Body of pancreas (tissue), 4 donors: ENCODE measurements at regions not wholly inside any gene's neighbourhood (a gene's known extent, or its start where the extent isn't known, plus 50 kb on each side); places are given as distances from the start of the nearest gene placed in this dataset.

ENCODE experiments used
- ATAC-seq: fragments of 150-250 bp; one replicate; pipeline ENCODE4 v1.9.1; 2016
- DNase-seq, 4 donors: peaks; one replicate each; pipeline ENCODE4 v3.0.0-alpha.2; 2019
- H3K27ac ChIP-seq, 4 donors: fragments of 200-600 bp; sonication (generic); 1 replicate in 3 of 4; 2 replicates in 1 of 4; pipeline versions ENCODE4 v1.5.1 to v1.6.1; 2016 to 2019; ENCODE audit warnings: mild to moderate bottlenecking in 1 of 4, mixed read lengths in 1 of 4, moderate library complexity in 1 of 4
- H3K27me3 ChIP-seq, 2 donors: fragments of 200-600 bp; sonication (generic); one replicate each; pipeline ENCODE4 v1.6.0; 2016; ENCODE audit warnings: mild to moderate bottlenecking in 1 of 2
- H3K36me3 ChIP-seq, 2 donors: fragments of 200-600 bp; sonication (generic); replicated peaks in 1 of 2; 2 replicates each; pipeline ENCODE4 v1.5.1; 2016; ENCODE audit warnings: low read depth in 2 of 2; ENCODE audit not compliant: insufficient read depth in 1 of 2
- H3K4me1 ChIP-seq: fragments of 200-600 bp; sonication (generic); one replicate; pipeline ENCODE4 v1.6.0; 2016
- H3K4me3 ChIP-seq, 2 donors: fragments of 200-600 bp; sonication (generic); 1 replicate in 1 of 2; 2 replicates in 1 of 2; pipeline ENCODE4 v1.5.1; 2016 to 2019
- H3K9me3 ChIP-seq, 3 donors: fragments of 200-600 bp; sonication (generic); 1 replicate in 2 of 3; 2 replicates in 1 of 3; pipeline ENCODE4 v1.5.1; 2016
- POLR2A ChIP-seq, 3 donors: fragments of 450-650 bp; IDR thresholded peaks; one replicate each; pipeline ENCODE4 v1.6.1; 2016; ENCODE audit warnings: antibody characterized with exemption in 3 of 3, mild to moderate bottlenecking in 2 of 3
- WGBS, 2 donors: methylation state at CpG; one replicate each; pipeline ENCODE4 v1.1.5; 2017; 5-methylcytosine and 5-hydroxymethylcytosine counted together
- intact Hi-C: fragments of 100-400 bp; cut with DNase I; formaldehyde crosslinking; loops from one replicate; pipeline ENCODE4 v1.15.1; 2023
- TF ChIP-seq, protein P1 (sequence below), 7 experiments: fragments of 450-650 bp in 4 of 7; fragments of 200-600 bp in 3 of 7; sonication (generic) in 3 of 7; IDR thresholded peaks; one replicate each; pipeline ENCODE4 v1.5.1; 2016 to 2019; ENCODE audit warnings: antibody characterized with exemption in 7 of 7

DNA sequence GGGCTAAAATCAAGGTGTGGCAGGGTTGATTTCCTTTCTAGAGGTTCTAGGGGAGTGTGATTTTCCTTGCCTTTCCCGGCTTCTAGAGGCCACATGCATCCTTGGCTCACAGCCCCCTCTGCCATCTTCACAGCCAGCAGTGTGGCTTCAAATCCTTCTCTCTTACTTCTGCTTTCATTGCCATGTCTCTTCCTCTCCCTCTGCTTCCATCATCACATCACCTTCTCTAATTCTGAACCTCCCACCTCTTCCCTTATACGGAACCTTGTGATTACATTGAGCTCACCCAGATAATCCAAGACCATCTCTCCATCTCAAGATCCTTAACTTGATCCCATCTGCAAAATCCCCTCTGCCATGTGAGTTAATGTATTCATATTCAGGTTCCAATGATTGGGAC lies 56.2 kb upstream of the RMDN2 start:
- Histone ChIP-seq H3K27ac (no peak overlapping the region), H3K27me3 (no peaks in the 10 kb centered on the region), H3K4me3 (no peak overlapping the region), H3K36me3 (no peaks in the 10 kb centered on the region), H3K4me1 (peaks cover 15% of the 10 kb centered on the region), H3K9me3 (no peaks in the 10 kb centered on the region)
- WGBS, 2 donors, result 41 to 44% methylated on average over 2 of the region's 2 CpGs
- DNase-seq (no peak), ATAC-seq (no peak)
- TF ChIP-seq POLR2A (IDR thresholded peaks at IDR 0.05), result no peak
- TF ChIP-seq, protein P1, sequence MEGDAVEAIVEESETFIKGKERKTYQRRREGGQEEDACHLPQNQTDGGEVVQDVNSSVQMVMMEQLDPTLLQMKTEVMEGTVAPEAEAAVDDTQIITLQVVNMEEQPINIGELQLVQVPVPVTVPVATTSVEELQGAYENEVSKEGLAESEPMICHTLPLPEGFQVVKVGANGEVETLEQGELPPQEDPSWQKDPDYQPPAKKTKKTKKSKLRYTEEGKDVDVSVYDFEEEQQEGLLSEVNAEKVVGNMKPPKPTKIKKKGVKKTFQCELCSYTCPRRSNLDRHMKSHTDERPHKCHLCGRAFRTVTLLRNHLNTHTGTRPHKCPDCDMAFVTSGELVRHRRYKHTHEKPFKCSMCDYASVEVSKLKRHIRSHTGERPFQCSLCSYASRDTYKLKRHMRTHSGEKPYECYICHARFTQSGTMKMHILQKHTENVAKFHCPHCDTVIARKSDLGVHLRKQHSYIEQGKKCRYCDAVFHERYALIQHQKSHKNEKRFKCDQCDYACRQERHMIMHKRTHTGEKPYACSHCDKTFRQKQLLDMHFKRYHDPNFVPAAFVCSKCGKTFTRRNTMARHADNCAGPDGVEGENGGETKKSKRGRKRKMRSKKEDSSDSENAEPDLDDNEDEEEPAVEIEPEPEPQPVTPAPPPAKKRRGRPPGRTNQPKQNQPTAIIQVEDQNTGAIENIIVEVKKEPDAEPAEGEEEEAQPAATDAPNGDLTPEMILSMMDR (IDR thresholded peaks at IDR 0.05), result no peak
- intact Hi-C loops, result no loop called here

DNA sequence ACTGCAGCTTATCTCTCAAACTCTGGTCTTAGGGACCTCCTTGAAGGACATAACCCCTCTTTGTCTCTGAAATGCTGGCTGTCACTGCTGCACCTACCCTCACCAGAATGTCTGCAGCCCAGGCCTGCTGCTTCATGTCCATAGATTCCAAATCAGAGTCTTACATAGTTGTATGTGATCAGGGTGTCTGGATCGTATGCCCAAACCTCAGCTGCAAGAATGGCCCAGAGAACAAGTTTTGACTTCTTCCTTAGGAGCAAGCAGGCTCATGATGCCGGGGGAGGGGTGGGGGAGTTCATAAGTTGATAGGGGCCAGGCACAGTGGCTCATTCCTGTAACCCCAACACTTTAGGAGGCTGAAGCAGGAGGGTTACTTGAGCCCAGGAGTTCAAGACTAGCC lies 55.8 kb upstream of the RMDN2 start:
- no peak overlapping the region for H3K27ac ChIP-seq
- 73 to 89% methylated on average over 2 of the region's 2 CpGs for WGBS, 2 donors

DNA sequence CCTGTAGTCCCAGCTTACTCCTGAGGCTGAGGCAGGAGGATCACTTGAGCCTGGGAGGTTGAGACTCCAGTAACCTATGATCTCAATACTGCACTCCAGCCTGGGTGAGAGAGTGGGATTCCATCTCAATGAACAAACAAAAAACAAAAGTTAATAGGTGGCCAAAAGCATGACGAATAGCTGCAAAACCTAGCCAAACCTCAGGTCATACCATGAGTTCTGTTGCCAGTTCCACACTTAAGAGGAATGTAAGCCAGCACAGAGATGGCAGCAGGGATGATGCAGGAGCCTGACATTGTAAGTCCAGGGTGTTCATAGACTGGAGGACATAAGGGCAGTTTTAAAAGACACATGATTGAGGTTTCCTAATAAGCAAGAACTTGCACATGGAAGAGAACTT lies 55.3 kb upstream of the RMDN2 start:
- Histone ChIP-seq H3K4me1 (peaks cover 15% of the 10 kb centered on the region), H3K9me3 (no peaks in the 10 kb centered on the region), H3K27ac (no peak overlapping the region), H3K4me3 (no peak overlapping the region), H3K27me3 (no peaks in the 10 kb centered on the region), H3K36me3 (no peaks in the 10 kb centered on the region)
- TF ChIP-seq, protein P1 (IDR thresholded peaks at IDR 0.05), result no peak
- TF ChIP-seq POLR2A (IDR thresholded peaks at IDR 0.05), result no peak
- 36 to 50% methylated on average over 1 of the region's 1 CpG for WGBS, 2 donors
- ATAC-seq (peak; percentile 21), DNase-seq (no peak)
- intact Hi-C loops, result no loop called here

More for the DNA sequence above, 55.8 kb upstream of the RMDN2 start:
- Histone ChIP-seq H3K4me1 (peaks cover 15% of the 10 kb centered on the region), H3K27me3 (no peaks in the 10 kb centered on the region), H3K4me3 (no peak overlapping the region), H3K36me3 (no peaks in the 10 kb centered on the region), H3K9me3 (no peaks in the 10 kb centered on the region)
- TF ChIP-seq, protein P1 (IDR thresholded peaks at IDR 0.05), result no peak
- TF ChIP-seq POLR2A (IDR thresholded peaks at IDR 0.05), result no peak
- intact Hi-C loops, result no loop called here
- ATAC-seq, result no peak
- no peak for DNase-seq

DNA sequence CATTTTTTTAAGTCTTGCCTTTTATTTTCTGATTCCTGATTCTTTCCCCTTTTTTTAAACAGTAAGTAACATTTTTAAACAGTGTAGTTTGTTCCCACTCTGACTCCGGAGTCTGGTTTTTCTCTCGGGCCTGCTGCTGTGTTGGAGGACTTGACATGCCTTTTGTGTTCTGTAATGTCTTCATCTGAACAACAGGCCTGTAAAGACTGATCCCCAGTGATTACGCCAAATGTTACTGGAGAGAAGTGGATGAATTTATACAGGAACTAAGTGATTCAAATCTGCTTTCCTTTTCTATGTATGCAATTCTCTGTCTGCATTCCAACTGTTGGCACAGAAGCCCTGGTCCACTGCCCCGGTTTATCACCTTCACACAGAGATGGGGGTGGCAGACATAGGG lies 54.3 kb upstream of the RMDN2 start:
- peaks cover 14% of the 10 kb centered on the region for H3K4me1 ChIP-seq
- DNase-seq, result no peak
- intact Hi-C loops, result no loop called here
- H3K4me3 ChIP-seq, result no peak overlapping the region
- H3K36me3 ChIP-seq, result no peaks in the 10 kb centered on the region
- H3K9me3 ChIP-seq, result no peaks in the 10 kb centered on the region
- H3K27ac ChIP-seq, result no peak overlapping the region
- TF ChIP-seq, protein P1 (IDR thresholded peaks at IDR 0.05), result no peak
- TF ChIP-seq POLR2A (IDR thresholded peaks at IDR 0.05), result no peak
- no peak for ATAC-seq
- WGBS, 2 donors, result 83 to 85% methylated on average over 4 of the region's 4 CpGs
- no peaks in the 10 kb centered on the region for H3K27me3 ChIP-seq

DNA sequence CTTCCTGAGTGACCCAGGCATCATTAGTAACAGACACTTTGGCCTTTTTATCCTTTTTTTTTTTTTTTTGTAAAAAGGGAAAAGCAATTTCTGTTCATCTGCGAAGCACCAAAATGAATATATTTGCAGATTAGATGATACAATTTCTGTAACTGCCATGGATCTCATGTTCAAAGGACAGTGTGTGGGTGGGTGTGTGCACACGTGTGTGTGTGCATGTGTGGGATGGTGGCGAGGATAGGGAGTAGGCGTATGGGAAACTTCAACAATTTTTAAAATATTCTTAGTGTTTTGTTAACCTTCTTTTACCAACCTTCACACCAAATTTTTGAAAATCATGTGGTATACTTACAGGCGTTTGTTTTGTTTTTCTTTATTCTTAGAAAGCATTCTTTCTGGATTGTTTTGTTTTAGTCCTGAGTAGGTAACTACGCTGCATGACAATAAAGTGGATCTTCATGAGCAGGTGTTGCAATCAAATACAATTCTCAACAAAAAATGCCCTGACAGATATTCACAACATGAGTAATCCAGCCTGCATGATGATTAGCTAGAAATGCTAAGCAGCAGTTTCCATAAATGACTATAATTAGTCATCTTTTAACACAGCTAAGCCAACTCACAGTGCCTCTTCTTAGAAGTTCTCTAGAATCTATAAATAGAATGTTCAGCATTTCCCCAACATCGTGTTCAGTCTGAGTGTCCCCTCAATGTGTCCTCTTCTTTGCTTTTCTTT lies 53.5 kb upstream of the RMDN2 start:
- no peak for ATAC-seq
- Histone ChIP-seq H3K36me3 (no peaks in the 10 kb centered on the region), H3K27ac (no peak overlapping the region), H3K27me3 (no peaks in the 10 kb centered on the region), H3K4me1 (peaks cover 6% of the 10 kb centered on the region), H3K9me3 (no peaks in the 10 kb centered on the region), H3K4me3 (no peak overlapping the region)
- intact Hi-C loops, result no loop called here
- no peak for DNase-seq
- 66 to 75% methylated on average over 7 of the region's 7 CpGs for WGBS, 2 donors
- TF ChIP-seq POLR2A (IDR thresholded peaks at IDR 0.05), result no peak
- TF ChIP-seq, protein P1 (IDR thresholded peaks at IDR 0.05), result no peak
